MM.1S (cell line): ENCODE measurements at regions not wholly inside any gene's neighbourhood (a gene's known extent, or its start where the extent isn't known, plus 50 kb on each side); places are given as distances from the start of the nearest gene placed in this dataset.

ENCODE experiments used
- DNase-seq: peaks from one replicate; pipeline ENCODE4 v3.0.0-alpha.2; 2015
- H2AFZ ChIP-seq: fragments of 300-600 bp; sonication (generic); 2 replicates; pipeline ENCODE4 v1.6.0; 2016; ENCODE audit warnings: antibody characterized with exemption, low read length
- H3F3A ChIP-seq: fragments of 300-600 bp; sonication (generic); 2 replicates; pipeline ENCODE4 v1.6.1; 2016; ENCODE audit warnings: mild to moderate bottlenecking, antibody characterized with exemption, low read length, moderate library complexity, mixed read lengths; ENCODE audit not compliant: insufficient read depth
- H3K27ac ChIP-seq: fragments of 300-600 bp; sonication (generic); 2 replicates; pipeline ENCODE4 v1.5.1; 2016; ENCODE audit warnings: mild to moderate bottlenecking, low read length
- H3K27me3 ChIP-seq: fragments of 300-600 bp; sonication (generic); replicated peaks from 2 replicates; pipeline ENCODE4 v1.6.0; 2016; ENCODE audit warnings: low read length; ENCODE audit not compliant: insufficient read depth
- H3K36me3 ChIP-seq: fragments of 300-600 bp; sonication (generic); replicated peaks from 2 replicates; pipeline ENCODE4 v1.6.1; 2016; ENCODE audit warnings: mild to moderate bottlenecking, low read length, mixed read lengths; ENCODE audit not compliant: insufficient read depth
- H3K4me1 ChIP-seq: fragments of 300-600 bp; sonication (generic); 2 replicates; pipeline ENCODE4 v1.6.1; 2016; ENCODE audit warnings: low read length, mixed read lengths
- H3K4me2 ChIP-seq: fragments of 300-600 bp; sonication (generic); 2 replicates; pipeline ENCODE4 v1.6.0; 2016; ENCODE audit warnings: low read depth, low read length
- H3K4me3 ChIP-seq: fragments of 300-600 bp; sonication (generic); 2 replicates; pipeline ENCODE4 v1.5.1; 2016; ENCODE audit warnings: low read length, mixed read lengths
- H3K79me2 ChIP-seq: fragments of 300-600 bp; sonication (generic); 2 replicates; pipeline ENCODE4 v1.6.1; 2016; ENCODE audit warnings: mixed run types, low read length, mixed read lengths
- H3K9ac ChIP-seq: fragments of 300-600 bp; sonication (generic); 2 replicates; pipeline ENCODE4 v1.6.1; 2016; ENCODE audit warnings: low read length, mixed read lengths
- H3K9me2 ChIP-seq: fragments of 300-600 bp; sonication (generic); replicated peaks from 2 replicates; pipeline ENCODE4 v1.6.1; 2016; ENCODE audit warnings: mild to moderate bottlenecking, low read length, mixed read lengths; ENCODE audit not compliant: insufficient read depth
- H3K9me3 ChIP-seq: fragments of 300-600 bp; sonication (generic); replicated peaks from 2 replicates; pipeline ENCODE4 v1.6.1; 2016; ENCODE audit warnings: mild to moderate bottlenecking, low read length, mixed read lengths; ENCODE audit not compliant: insufficient read depth
- H4K20me1 ChIP-seq: fragments of 300-600 bp; sonication (generic); 2 replicates; pipeline ENCODE4 v1.6.1; 2016; ENCODE audit warnings: mild to moderate bottlenecking, low read length, moderate library complexity, mixed read lengths; ENCODE audit not compliant: insufficient read depth
- EZH2 ChIP-seq: fragments of 300-600 bp; sonication (generic); optimal IDR thresholded peaks from 2 replicates; pipeline ENCODE3; 2017; ENCODE audit warnings: low read depth, mild to moderate bottlenecking, antibody characterized with exemption, low read length, mixed read lengths
- EZH2phosphoT487 ChIP-seq: fragments of 300-600 bp; sonication (generic); IDR thresholded peaks from 2 replicates; pipeline ENCODE4 v1.6.1; 2018; ENCODE audit warnings: antibody characterized with exemption, low read length
- TF ChIP-seq, protein P1 (sequence below): fragments of 300-600 bp; sonication (generic); IDR thresholded peaks from 2 replicates; pipeline ENCODE4 v1.5.1; 2016; ENCODE audit warnings: antibody characterized with exemption, low read length, mixed read lengths

DNA sequence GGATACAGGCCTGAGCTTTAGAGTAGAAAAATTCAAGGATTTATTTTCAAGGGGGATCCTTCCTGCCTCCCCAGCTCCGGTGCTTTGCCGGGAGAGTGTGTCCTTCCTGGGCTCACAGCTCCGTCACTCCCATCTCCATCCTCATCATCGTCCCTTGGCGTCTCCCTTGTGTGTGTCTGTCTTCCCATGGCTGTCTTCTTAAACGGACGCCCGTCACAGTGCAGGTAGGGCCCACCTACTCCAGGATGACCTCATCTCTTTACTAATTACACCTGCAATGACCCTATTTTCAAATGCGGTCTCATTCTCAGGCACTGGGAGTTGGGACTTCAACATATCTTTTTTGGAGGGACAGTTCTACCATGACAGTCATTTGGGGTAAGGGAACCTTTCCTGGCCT, 320.3 kb upstream of the C1orf174 start:
- no peak overlapping the region for H3K4me3 ChIP-seq
- no peaks in the 10 kb centered on the region for H4K20me1 ChIP-seq
- no peak overlapping the region for H3K9ac ChIP-seq
- no peak for DNase-seq
- no peaks in the 10 kb centered on the region for H3K79me2 ChIP-seq
- no peaks in the 10 kb centered on the region for H3K4me1 ChIP-seq
- no peaks in the 10 kb centered on the region for H3K9me2 ChIP-seq
- no peaks in the 10 kb centered on the region for H3K36me3 ChIP-seq
- no peak overlapping the region for H3K4me2 ChIP-seq
- no peak overlapping the region for H3K27ac ChIP-seq
- peaks cover 95% of the 10 kb centered on the region for H3K27me3 ChIP-seq
- no peaks in the 10 kb centered on the region for H3K9me3 ChIP-seq
- H2AFZ ChIP-seq = no peak overlapping the region
- TF ChIP-seq, protein P1, sequence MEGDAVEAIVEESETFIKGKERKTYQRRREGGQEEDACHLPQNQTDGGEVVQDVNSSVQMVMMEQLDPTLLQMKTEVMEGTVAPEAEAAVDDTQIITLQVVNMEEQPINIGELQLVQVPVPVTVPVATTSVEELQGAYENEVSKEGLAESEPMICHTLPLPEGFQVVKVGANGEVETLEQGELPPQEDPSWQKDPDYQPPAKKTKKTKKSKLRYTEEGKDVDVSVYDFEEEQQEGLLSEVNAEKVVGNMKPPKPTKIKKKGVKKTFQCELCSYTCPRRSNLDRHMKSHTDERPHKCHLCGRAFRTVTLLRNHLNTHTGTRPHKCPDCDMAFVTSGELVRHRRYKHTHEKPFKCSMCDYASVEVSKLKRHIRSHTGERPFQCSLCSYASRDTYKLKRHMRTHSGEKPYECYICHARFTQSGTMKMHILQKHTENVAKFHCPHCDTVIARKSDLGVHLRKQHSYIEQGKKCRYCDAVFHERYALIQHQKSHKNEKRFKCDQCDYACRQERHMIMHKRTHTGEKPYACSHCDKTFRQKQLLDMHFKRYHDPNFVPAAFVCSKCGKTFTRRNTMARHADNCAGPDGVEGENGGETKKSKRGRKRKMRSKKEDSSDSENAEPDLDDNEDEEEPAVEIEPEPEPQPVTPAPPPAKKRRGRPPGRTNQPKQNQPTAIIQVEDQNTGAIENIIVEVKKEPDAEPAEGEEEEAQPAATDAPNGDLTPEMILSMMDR = no peak
- TF ChIP-seq EZH2 (no peak), EZH2phosphoT487 (no peak)
- no peaks in the 10 kb centered on the region for H3F3A ChIP-seq

DNA sequence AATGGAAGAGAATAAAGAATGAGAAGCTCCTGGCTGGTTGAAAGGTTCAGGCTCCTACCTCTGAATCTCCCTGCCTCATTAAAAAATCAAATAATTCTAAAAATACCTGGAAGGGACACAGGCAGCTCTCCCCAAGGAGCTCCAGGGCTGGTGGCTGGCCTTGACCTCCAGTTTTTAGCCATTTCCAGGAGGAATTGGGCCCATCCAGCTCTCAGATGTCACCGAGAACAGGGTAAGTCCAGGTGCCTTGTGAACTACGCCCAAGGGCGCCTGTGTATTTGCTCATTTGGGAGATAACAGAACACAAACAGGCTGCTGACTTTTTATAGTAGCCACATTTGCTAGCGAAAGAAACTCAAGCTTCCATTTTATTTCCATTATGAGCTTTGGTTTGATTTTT, 321.0 kb upstream of the C1orf174 start:
- Histone ChIP-seq H3K27me3 (peaks cover 96% of the 10 kb centered on the region), H4K20me1 (no peaks in the 10 kb centered on the region), H3F3A (no peaks in the 10 kb centered on the region), H3K36me3 (no peaks in the 10 kb centered on the region), H3K9ac (no peak overlapping the region), H3K27ac (no peak overlapping the region), H3K4me2 (no peak overlapping the region), H3K4me1 (no peaks in the 10 kb centered on the region), H3K79me2 (no peaks in the 10 kb centered on the region), H3K9me3 (no peaks in the 10 kb centered on the region), H3K9me2 (no peaks in the 10 kb centered on the region), H2AFZ (no peak overlapping the region), H3K4me3 (no peak overlapping the region)
- no peak for DNase-seq
- TF ChIP-seq, protein P1 = no peak
- no peak for TF ChIP-seq EZH2phosphoT487
- no peak for TF ChIP-seq EZH2

- TF ChIP-seq EZH2 (no peak), EZH2phosphoT487 (no peak)
- TF ChIP-seq, protein P1 = no peak
- Histone ChIP-seq H3K9me3 (no peaks in the 10 kb centered on the region), H3K79me2 (no peaks in the 10 kb centered on the region), H3K27me3 (peaks cover 90% of the 10 kb centered on the region), H3K9me2 (no peaks in the 10 kb centered on the region), H3K4me1 (no peaks in the 10 kb centered on the region), H3K4me3 (no peak overlapping the region), H3K27ac (no peak overlapping the region), H4K20me1 (no peaks in the 10 kb centered on the region), H3F3A (no peaks in the 10 kb centered on the region), H3K36me3 (no peaks in the 10 kb centered on the region), H2AFZ (no peak overlapping the region), H3K4me2 (no peak overlapping the region), H3K9ac (no peak overlapping the region)
- no peak for DNase-seq
Observed at GRCh38 chr1:4224684-4225467, 324.8 kb upstream of the C1orf174 start.
